ENCODE measurements at regions not wholly inside any gene's neighbourhood (a gene's known extent, or its start where the extent isn't known, plus 50 kb on each side); places are given as distances from the start of the nearest gene placed in this dataset.
"Not testable (repeated sequence)": the region's sequence is repeated elsewhere in the genome, so short reads cannot be mapped to it uniquely, and the experiment has no call there.

DNA sequence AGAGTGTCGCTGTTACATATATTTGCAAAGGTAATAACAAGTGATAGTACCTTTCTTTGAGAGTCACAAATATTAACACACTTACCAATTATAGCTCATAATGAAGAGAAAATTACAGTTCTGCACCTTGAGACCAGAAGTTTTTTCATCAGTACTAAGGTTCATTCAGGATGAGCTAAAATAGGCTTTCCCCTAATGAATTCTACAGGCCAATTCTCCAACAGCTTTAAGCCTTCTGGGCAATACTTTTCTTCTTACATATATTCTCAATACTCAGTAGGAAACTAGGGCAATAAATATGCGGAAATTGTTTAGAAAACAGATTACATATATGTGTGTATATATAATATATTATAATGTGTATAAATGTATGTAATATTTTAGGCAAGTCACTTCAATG is 2672.8 kb upstream of the PCDH20 start:
- FAIRE-seq = no peak
- DNase-seq (ENCODE audit: insufficient read length, low spot score) = no peak

DNA sequence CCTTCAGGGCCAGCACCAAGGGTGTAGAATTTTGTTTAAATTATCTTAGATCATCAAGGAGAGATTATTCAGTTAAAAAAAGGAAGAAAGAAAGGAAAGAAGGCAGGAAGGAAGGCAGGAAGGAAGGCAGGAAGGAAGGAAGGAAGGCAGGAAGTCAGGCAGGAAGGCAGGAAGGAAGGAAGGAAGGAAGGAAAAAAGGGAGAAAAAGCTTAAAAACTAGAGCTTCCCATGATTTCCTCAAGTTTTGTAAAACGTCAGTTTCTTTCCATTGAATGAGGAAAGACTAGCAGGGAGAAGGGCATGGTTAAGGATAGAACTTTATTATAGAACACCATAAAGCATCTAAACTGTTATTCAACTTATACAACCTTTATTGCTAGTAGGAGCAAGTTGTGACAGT is 2672.0 kb upstream of the PCDH20 start:
- no peak for FAIRE-seq
- no peak for DNase-seq (ENCODE audit: insufficient read length, low spot score)

- no peak for DNase-seq (ENCODE audit: insufficient read length, low spot score)
- FAIRE-seq = no peak
These were observed 2668.2 kb upstream of the PCDH20 start for GRCh38 chr13:64083811-64084210.

DNA sequence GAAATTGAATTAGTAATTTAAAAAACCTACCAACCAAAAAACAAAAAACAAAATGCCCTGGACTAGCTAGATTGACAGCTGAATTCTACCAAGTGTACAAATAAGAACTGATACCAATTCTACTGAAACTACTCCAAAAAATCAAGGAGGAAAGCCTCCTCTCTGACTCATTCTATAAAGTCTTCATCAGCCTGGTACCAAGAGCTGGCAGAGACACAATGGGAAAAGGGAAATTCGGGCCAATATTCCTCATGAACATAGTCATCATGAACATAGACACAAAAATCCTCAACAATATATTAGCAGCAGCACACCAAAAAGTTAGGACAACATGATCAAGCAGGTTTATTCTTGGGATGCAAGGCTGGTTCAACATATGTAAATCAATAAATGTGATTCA is 2667.7 kb upstream of the PCDH20 start:
- no peak for FAIRE-seq
- DNase-seq (ENCODE audit: insufficient read length, low spot score) = no peak

DNA sequence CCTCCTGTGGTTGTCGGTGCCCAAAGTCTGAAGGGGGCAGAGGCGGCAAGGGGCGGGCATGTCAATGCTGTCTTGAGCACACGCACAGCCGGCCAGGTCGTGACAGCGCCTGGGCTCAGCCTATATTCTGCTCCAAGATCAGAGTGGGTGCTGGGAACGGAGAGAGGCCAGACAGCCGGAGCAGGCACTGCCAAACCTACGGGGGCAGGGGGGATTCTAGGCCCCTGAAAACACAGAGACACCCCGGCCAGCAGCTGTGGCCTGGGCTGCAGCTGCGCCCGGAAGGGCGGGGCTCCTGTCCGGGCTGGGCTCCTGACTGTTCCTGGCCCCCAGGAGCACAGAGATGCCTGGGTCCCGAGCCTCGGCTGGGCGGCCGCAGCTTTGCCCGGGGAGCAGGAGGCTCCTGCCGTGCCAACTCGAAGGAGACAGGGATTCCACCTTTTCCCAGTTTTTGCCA is 2662.9 kb upstream of the PCDH20 start:
- DNase-seq (ENCODE audit: insufficient read length, low spot score) (no peak), FAIRE-seq (no peak)

GRCh38 chr13:64078025-64078424 is 2662.4 kb upstream of the PCDH20 start:
- no peak for DNase-seq (ENCODE audit: insufficient read length, low spot score)
- FAIRE-seq = no peak

- DNase-seq (ENCODE audit: insufficient read length, low spot score); FAIRE-seq: not testable (repeated sequence)
These were observed 2661.6 kb upstream of the PCDH20 start for GRCh38 chr13:64077132-64077835.

- DNase-seq (ENCODE audit: insufficient read length, low spot score) = no peak
- no peak for FAIRE-seq
These were observed 2660.1 kb upstream of the PCDH20 start for GRCh38 chr13:64075543-64076271.

GRCh38 chr13:64074971-64075474 is 2659.4 kb upstream of the PCDH20 start:
- DNase-seq (ENCODE audit: insufficient read length, low spot score) (no peak), FAIRE-seq (no peak)

DNA sequence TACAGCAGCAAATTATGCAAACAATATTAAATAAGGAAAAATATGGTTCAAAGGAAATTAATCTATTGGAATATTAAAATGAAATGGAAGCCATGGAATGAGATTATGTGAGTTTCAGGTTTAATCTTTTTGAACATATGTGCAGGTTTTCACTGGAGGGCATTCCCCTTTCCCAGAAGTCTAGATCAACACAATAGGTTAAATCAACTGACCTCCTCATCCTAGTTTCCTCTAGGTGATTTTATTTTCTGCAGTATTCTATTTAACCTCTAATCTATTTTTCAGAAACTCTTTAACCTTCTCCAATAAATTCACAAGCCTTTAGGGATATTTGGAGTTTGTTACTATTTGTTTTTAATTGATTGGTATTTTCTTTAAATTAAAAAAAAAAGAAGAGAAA is 2657.6 kb upstream of the PCDH20 start:
- no peak for DNase-seq (ENCODE audit: insufficient read length, low spot score)
- no peak for FAIRE-seq

GRCh38 chr13:64071352-64071751 is 2655.7 kb upstream of the PCDH20 start:
- DNase-seq (ENCODE audit: insufficient read length, low spot score) (no peak), FAIRE-seq (no peak)

- FAIRE-seq = no peak
- DNase-seq (ENCODE audit: insufficient read length, low spot score) = no peak
These were observed 2654.2 kb upstream of the PCDH20 start for GRCh38 chr13:64069892-64070291.

- DNase-seq (ENCODE audit: insufficient read length, low spot score) = no peak
- FAIRE-seq = no peak
These were observed 2651.1 kb upstream of the PCDH20 start for GRCh38 chr13:64066711-64067110.

DNA sequence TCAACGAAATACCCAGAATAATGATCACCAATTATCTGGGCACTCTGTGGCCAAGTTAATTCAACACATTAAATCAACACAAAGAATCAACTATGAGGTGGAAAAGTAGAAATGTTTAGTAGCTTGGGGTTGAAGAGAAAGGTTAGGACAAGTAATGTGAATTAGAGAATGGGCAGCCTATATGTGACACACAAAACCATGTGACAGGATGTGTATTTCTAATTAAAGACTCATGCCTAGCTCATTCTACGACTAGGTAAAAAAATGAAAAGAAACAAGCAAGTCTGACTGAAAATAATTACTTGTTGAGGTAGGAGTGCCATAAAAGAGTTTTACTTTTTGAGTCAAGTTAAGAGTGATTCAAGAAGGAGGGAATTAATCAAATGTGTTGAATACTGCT is 2646.0 kb upstream of the PCDH20 start:
- FAIRE-seq (no peak), DNase-seq (ENCODE audit: insufficient read length, low spot score) (no peak)

- FAIRE-seq (no peak), DNase-seq (ENCODE audit: insufficient read length, low spot score) (no peak)
These were observed 2641.8 kb upstream of the PCDH20 start for GRCh38 chr13:64057372-64058020.

DNA sequence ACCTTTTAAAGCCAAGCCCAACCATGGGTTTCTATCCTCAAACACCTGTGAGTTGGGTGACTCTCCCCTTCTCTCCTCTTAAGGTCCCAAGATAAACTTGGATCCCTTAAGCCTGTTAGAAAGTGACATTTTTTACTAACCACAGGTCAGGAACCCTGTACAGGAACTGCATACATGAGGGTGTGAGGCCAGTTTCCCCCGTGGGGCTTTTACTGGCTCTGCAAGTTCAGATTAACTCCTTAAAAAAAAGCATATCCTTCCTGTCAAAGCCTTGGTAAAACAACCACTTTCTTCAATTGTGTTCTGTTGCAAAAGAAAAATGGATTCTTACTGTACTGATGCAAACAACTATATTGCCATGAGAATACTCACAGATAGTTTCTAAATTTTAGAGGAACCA is 2638.7 kb upstream of the PCDH20 start:
- DNase-seq (ENCODE audit: insufficient read length, low spot score) = no peak
- FAIRE-seq = no peak

GRCh38 chr13:64052521-64052920 is 2636.9 kb upstream of the PCDH20 start:
- DNase-seq (ENCODE audit: insufficient read length, low spot score) (no peak), FAIRE-seq (no peak)

GRCh38 chr13:64051278-64051677 is 2635.6 kb upstream of the PCDH20 start:
- no peak for DNase-seq (ENCODE audit: insufficient read length, low spot score)
- no peak for FAIRE-seq

DNA sequence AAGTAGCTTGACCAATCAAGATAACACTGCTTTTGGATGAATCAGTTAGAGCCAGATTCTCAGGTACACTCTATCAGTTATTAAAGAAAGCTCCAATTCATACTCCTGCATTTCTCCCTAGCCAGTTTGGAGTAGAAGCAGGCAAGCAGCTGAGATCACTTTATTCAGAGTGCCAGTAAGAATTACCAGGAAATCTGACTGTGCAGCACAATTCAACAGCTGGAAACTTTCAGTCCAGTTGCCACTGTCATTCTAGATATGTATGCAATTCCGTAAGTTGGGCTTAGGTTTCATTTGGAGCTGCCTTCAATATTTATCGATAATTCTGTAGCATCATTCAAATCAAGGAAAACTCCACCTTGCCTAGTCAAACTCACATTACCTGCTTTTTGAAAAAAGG is 2625.6 kb upstream of the PCDH20 start:
- DNase-seq (ENCODE audit: insufficient read length, low spot score) (no peak), FAIRE-seq (no peak)

DNA sequence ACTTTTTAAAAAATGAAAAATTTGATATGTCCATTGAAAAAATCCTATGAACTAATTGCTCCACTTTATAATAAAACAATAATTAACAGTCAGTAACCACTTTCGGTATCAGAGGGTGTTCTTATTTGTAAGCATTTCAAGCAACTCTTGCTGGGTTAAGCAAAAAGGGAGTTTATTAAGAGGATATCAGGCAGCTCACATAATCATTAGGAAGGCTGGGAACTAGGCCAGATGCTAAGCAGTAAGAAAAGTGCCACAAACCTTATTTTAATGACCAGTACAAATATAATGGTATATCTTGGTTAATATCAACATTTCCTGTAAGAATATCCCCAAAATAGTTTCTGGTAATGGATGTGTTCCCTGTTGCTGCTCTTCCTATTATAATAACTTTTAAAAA is 2618.3 kb upstream of the PCDH20 start:
- no peak for FAIRE-seq
- no peak for DNase-seq (ENCODE audit: insufficient read length, low spot score)

DNA sequence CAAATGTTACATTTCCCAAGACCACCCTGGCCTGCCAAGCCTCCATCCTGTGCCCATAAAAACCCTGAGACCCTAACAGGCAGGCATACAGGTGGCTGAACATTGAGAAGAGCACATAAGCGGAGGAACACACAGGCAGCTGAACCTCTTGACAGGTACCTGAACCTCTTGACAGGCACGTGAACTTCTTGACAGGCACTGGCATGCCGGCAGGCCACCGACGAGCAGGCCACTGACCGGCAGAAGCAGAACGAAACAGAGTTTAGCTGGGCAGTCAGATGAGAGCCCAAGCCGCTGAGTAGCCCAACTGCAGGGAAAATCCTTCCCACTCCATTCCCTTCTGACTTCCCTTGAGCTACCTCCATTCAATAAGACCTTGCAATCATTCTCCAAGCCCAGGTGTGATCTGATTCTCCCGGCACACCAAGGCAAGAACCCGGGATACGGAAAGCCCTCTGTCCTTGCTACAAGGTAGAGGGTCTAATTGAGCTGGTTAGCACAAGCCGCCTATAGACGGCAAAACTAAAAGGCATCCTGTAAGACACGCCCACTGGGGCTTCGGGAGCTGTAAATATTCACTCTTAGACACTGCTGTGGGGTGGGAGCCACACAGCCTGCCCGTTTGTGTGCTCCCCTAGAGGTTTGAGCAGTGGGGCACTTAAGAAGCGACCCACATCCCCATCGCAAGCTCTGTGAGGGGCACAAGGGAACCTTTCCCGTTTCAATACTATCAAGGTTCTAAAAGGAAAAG is 2613.9 kb upstream of the PCDH20 start:
- no peak for DNase-seq (ENCODE audit: insufficient read length, low spot score)
- no peak for FAIRE-seq

Measured in HTR-8/SVneo (cell line).